ENCODE measurements at regions not wholly inside any gene's neighbourhood (a gene's known extent, or its start where the extent isn't known, plus 50 kb on each side); places are given as distances from the start of the nearest gene placed in this dataset.
"Not testable (repeated sequence)": the region's sequence is repeated elsewhere in the genome, so short reads cannot be mapped to it uniquely, and the experiment has no call there.

DNA sequence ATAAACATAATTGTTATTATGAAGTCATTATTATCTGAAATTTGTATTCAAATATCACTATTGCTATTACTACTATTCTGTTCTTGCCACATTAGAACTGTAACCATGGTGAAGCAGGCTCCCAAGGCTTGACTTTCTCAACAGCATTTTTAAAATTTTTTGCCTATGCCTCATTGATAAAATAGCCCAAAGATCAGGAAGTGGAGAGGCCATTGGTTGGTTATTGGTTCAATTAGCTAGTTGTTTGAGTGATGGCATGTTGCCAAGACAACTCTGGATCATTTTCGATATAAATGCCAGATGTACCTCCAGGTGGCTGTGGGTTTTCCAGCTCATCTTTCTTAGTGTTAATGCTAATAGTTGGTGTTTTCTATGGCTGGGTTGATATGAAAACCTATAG lies 513.5 kb downstream of the TRIB2 start:
- DNase-seq = peak in 1 of 2 experiments; percentile 2

DNA sequence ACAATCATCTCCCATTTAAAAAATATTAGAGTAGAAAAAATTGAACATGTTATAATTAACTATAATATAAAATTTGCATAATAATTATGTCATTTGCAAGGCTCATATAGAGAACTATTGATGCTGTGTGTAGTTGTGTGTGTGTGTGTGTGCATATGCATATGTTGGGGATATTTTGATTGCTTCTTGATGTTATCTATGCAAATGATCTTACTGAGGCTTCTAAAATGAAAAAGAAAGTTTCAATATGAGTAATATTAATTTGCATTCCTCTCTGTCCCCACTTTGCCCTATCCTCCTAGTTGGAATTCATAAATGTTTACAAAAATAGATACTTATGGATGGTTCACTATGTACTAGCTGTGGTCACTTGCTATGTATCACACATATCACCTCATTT lies 523.3 kb downstream of the TRIB2 start:
- DNase-seq = no peak

DNA sequence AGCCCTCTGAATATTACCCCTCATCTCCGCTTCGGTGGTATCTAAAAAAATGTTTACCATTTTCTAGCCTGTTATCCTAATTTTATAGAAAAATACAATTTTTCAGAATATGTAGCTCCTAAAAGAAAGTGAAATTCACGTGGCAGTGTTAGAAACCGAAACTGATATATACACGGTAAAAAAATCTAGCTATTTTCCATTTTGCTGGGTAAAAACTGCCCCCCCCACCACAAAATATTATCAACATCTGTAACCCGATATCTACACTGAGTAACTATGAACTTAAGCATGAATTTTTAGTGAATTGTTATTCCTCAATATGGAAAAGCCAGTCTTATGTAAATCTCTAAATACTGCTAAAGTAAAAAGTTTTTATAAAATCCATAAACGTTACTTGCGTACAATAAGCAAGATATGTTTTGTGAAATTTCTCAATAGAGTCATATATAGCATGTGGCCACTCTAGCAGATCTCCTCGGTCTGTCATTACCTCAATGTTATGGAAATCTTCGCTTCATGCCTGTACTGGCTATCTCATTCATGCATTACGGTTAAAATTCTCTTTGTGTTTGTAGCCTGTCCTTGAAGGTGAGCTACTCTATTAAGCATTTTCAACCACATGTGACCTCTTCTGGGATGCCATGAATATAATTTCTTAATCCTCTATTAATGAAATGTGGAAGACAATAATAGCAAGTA lies 524.2 kb downstream of the TRIB2 start:
- no peak for DNase-seq

DNA sequence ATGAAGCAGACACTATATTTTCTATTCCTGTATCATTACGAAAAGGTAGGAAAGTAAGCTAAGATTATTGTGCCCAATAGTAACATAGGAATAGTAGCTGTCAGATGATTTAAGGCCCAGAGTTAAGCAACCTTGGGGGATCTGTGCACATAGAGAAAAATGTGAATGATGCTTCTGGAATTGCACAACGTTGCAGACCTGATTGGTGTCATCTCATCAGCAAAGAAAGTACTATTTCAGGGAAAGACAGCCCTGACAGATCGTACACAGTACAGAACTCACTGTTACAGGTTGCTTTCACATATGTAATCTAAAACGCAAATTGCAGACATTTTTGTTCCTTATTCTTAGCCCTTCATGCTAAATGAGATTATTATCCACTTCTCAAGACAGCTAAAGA lies 535.9 kb downstream of the TRIB2 start:
- no peak for DNase-seq

DNA sequence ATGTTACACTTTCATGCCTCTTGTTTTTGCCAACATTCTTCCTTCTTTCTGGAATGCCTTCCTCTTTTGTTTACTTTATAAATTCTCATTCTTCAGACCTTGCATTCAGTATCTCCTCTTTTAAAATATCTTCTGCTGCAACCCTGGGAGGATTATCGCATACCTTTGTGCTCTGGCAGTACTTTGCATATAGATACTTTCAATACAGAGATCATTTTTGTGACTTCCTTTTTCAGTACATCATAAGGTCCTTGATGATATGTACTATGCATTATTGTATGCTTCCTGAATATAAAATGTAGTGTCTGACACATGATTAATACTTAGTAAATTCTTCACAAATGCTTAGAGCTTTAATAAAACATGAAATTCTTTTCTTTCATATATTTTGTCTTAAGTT lies 538.7 kb downstream of the TRIB2 start:
- DNase-seq = no peak

DNA sequence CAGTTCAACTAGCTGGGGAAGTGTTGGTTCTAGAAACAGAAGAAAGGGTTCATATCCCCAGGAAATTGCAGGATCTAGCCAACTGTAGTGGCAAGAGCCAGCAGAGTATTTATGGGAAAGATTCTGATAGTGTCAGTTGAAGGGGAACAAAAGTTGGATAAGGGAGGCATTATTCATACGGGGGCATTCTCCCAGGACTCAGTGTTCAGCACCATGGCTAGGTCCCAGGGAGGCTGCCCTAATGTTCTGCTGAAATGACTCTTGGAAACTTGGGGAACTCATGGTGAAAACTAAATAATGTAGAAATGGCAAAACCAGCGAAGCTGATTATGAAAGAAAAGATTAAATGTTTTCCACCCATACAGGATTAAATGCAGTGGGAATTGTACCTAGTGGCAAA lies 543.7 kb downstream of the TRIB2 start:
- no peak for DNase-seq

DNA sequence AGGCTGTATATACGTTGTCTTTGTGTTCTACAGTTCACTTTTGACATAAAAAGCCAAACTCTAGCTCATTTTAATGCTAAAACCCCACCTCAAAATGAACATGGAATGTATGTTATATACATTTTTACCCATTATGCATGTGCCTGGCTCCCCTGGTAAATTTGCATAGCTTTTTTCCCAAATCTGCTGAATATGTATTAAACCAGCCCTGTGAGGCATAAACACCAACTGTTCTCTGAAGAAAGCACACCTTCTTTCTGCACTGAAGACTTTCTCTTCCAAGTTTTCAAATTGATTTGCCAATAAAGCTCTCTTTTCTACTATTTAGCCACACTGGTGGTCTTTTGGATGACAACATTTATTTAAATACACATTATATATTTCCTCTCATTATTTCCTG lies 549.4 kb downstream of the TRIB2 start:
- DNase-seq = no peak

DNA sequence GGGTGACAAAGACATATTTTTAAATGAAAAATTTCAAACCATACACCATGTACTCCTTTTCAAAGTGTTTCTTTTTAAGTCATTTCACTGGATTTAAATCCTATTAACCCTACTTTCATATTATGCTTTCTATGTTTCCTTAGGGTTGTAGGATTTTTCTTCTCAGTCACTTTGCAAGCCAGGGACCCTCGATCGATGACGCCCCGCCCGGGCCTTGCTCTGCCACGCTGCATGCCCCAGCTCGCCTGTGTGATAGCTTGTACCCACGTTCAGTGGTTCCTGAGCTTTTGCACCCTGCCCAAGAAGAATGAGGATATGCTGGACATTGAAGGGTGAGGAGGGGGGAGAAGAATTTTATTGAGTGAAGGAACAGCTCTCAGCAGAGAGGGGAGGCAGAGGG lies 568.0 kb downstream of the TRIB2 start:
- no peak for DNase-seq

DNA sequence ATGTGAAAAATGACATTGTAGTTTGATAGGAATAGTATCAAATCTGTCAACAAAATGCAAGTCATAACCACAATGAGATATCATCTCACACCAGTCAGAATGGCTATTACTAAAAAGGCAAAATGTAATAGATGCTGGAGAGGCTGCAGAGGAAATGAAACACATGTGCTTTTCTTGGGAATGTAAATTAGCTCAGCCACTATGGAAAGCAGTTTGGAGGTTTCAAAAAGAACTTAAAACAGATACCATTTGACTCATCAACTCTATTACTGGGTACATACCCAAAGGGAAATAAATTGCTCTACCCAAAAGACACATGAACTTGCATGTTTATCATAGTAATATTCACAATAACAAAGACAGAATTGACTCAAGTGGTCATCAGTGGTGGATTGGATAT lies 572.6 kb downstream of the TRIB2 start:
- DNase-seq = no peak

DNA sequence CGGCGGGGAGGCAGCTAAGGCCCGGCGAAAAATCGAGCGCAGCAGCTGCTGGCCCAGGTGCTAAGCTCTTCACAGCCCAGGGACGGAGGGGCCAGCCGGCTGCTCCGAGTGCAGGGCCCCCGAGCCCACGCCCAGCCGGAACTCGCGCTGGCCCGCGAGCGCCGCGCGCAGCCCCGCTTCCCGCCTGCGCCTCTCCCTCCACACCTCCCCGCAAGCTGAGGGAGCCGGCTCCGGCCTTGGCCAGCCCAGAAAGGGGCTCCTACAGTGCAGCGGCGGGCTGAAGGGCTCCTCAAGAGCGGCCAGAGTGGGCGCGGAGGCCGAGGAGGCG lies 591.7 kb downstream of the TRIB2 start:
- not testable (repeated sequence) for DNase-seq

DNA sequence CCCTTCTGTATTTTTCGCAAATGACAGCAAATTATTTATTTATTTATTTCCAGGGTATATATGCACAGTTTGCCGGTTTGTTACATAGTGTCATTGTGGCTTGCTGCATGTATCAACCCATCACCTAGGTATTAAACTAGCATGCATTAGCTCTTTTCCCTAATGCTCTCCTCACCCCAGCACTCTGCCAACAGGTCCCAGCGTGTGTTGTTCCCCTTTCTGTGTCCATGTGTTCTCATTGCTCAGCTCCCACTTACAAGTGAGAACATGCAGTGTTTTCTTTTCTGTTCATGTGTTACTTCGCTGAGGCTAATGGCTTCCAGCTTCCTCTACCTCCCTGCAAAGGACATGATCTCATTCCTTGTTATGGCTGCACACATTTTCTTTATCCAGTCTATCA lies 592.3 kb downstream of the TRIB2 start:
- no peak for DNase-seq

DNA sequence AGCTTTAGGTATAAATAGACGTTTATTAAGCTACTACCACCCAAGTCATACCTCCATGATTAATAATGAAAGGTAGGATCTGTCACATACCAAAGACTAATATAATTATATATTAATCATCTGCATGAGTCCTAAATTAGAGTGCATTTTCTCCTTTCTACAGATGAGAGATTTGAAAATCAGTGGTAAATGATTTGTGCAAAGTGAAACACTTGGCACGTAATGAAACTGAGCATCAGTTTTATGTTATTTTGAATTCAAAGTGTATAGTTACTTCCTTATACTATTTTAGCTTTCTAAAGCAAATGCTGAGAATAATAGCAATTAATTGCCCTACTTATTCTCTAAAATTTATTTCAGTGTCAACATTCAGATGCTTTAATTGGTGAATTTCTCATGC lies 615.3 kb downstream of the TRIB2 start:
- no peak for DNase-seq

DNA sequence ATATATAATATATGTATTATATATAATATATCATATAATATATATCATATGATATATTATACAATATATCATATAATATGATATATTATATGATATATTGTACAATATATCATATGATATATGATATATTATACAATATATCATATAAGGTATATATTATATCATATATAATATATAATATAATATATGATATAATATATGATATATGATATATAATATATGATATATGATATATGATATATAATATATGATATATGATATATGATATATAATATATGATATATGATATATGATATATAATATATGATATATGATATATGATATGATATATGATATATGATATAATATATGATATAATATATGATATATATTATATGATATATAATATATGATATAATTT lies 617.3 kb downstream of the TRIB2 start:
- DNase-seq = not testable (repeated sequence)

DNA sequence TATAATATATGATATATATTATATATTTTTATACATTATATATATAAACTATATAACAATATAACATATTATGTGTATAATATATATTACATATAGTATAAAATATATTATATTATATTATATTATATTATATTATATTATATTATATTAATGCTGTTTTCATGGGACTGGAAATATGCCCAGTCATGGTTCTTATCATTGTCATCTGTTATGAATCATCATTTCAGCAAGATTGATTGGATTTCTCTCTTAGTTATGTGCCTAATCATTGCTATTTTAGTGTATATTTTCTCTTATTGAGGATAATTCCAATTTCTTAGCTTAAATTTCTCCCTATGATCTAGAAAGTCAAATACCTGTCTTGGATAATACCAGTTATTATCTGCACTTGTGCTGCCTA lies 617.8 kb downstream of the TRIB2 start:
- DNase-seq = no peak

DNA sequence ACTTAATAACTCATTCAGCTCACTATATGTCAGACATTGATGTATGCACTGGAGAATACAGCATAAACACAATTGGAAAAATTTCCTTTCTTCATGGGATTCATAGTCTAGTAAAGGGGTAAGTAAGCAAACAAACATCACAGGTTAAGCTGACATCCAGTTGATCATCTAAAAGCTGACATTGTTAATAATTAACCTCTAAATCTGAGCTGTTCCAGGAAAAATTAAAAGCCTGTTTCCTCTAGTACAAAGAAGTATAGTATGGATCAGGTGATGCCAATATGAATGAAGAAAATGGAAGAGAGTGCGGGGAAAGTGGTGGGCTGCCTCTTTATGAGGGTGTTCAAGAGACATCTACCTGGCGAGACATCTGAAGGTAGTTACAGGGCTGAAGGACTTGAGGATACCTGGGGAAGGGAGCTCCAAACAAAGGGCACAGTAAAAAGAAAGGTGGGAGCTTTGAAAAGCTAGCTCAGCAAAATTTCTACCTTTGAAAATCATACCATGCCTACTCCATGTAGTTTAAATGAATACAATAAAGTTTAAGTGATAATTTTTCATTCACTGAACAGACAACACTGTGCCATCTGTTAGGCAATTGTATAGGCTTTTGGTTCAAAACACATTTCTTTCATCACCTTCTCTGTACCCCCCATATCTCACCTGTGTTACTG lies 619.3 kb downstream of the TRIB2 start:
- no peak for DNase-seq

DNA sequence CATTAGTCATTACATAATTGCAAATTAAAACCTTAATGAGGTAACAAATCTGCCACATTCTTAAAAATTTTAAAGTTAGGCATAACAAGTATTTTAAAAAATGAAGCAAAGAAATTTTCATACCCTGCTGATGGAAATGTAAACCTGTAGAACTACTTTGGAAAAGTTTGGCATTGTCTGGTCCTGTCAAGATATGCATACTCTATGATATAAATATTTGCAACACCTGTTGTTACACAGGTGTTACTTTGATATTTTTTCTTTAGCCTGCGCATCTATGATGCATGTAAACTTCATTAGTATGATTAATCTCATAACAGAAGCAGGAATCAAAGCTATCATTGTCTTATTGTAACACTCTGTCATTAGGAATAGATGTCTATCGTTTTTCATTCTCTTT lies 634.3 kb downstream of the TRIB2 start:
- no peak for DNase-seq

DNA sequence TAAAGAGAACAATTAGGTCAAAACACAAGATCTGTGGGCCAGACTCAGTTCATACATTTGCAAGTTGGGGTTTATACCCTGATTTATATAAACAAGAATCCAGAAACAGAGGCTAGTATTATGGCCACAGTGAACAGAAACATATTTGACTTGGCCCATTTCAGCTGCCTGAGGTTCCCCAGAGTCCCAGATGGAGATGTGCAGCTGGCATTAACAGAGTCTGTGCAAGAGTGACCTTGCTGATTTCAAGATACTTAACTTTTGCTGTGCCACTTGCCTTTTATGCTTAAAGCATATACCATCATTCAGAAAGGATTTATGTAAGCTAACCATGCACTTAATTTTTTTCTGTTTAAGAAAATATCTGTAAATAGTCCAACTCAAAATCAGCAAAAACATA lies 636.3 kb downstream of the TRIB2 start:
- no peak for DNase-seq

DNA sequence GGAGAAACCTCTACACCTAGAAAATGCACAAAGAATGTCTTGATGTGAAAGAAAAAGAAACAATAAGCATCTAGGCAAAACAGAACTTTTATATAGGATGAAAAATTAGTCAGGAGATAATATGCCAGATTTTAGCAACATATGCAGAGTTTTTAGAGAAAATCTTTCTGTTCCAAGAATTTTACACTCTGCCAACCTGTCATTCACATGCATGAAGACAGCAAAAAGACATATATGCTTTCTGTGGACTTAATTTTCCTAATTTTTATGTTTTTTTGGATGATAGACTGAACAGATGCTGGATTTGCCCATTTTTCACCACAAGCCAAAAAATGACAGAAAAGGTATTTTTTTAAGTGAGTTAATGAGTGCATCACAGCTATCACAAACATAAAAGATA lies 637.3 kb downstream of the TRIB2 start:
- no peak for DNase-seq

DNA sequence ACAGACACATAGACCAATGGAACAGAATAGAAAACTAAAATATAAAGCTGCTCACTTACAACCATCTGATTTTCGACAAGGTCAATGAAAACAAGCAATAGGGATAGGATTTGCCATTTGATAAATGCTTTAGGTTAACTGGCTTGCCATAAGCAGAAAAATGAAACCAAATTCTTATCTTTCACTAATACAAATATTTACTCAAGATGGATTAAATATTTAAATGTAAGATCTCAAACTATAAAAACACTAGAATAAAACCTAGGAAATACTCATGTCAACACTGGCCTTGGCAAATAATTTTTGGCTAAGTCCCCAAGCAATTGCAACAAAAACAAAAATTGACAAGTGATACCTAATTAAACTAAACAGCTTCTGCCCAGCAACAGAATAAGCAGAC lies 665.2 kb downstream of the TRIB2 start:
- not testable (repeated sequence) for DNase-seq

DNA sequence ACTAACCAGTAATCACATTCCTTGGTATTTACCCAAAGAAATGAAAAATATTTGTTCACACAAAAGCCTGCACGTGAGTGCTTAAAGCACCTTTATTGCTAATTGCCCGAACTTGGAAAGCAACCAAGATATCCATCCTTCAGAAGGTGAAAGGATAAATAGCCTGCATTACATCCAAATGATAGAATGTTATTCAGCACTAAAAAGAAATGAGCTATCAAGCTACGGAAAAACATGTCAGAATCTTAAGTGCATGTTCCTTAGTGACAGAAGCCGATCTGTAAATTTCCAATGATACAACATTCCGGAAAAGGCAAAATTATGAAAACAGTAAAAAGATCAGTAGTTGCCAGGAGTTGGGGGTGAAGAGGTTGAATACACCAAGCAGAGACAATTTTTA lies 672.4 kb downstream of the TRIB2 start:
- not testable (repeated sequence) for DNase-seq

DNA sequence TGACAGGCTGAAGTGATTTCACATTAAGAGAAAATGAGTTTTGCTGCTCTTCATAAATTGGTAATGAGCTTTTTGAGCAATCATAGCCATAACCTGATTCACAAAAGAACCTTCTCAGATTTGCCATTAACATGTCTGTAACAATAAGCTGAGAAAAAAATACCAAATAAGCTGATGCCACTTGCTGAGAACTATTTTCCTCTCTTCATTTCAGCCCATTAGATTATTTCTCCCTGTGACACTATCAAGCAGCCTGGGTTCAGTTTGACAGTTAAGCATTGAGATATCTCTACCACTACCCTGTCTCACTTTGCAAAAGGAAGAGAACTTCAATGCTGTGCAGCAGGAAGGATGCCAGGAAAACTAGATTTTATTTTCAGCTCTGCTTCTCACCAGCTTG lies 673.9 kb downstream of the TRIB2 start:
- no peak for DNase-seq

DNA sequence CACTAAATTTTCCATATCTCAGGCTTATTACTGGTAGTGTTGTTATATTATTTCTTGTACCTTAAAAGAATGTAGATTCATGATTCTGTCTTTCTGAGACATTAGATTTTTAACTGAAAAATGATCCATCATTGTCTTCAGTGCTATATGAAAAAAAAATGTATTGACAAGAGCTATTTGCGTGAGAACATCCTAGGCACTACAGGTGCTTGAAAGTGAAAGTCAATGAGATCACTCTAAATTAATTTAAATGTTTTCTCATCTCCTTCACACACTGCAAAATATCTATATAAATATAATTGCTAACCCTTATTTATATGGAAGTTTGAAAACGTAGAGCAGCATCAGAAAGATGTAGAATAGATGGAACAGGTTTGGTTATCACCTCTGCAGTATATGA lies 684.6 kb downstream of the TRIB2 start:
- no peak for DNase-seq

DNA sequence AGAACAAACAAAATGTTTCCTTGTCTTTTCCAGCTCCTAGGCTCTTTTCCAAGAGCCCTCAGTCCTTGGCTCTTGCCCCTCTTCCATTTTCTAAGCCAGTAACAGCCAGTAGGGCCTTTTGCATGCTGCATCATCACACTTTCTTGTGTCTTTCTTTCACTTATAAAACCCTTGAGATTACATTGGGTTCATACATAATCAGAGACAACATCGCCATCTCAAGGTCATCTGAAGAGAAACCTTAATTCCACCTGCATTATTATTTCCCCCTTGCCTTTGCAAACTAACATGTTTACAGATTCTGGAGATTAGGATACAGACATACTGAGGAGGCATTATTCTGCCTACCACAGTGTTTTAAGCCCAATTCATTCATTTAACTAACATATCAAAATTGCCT lies 697.3 kb downstream of the TRIB2 start:
- no peak for DNase-seq

DNA sequence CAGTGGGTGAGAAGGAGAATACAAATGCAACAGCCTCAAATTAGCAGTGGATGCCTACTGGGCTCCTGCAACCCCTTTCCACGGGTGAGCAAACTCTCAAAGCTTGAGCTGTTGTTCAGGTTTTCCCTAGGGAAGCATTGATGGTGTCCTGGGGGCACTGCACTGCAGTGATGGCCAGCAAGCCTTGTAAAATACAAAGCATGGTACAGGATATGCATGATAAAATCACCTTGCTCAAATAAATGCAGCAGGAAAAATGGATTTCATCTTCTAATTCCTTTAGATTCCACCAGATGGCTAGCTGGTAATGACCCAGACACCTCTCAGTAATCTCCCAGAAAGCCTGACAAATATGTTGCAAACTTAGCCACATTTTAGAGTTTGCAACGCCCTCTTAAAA lies 698.2 kb downstream of the TRIB2 start:
- DNase-seq = no peak

DNA sequence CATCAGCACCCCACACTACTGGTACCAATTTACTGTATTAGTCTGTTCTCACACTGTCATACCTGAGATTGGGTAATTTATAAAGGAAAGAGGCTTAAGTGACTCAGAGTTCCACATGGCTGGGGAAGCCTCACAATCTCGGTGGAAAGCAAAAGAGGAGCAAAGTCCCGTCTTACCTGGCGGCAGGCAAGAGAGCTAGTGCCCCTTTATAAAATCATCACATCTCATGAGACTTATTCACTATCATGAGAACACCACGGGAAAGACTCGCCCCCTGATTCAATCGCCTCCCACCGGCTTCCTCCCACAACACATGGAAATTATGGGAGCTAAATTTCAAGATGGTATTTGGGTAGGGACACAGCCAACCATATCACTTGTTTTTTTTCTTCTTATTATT lies 717.2 kb downstream of the TRIB2 start:
- DNase-seq = no peak

Measured in SW 1271 (cell line).